Stomach (tissue), 4 donors: ENCODE measurements at regions not wholly inside any gene's neighbourhood (a gene's known extent, or its start where the extent isn't known, plus 50 kb on each side); places are given as distances from the start of the nearest gene placed in this dataset.

Experiments used
- CTCF ChIP-seq, 7 experiments: fragments of 450-650 bp in 4 of 7; fragments of 200-600 bp in 3 of 7; sonication (generic) in 3 of 7; IDR thresholded peaks; one replicate each; pipeline ENCODE4 v1.5.1; 2016 to 2019; ENCODE audit warnings: antibody characterized with exemption in 7 of 7, control low read depth in 2 of 7, mild to moderate bottlenecking in 1 of 7
- EP300 ChIP-seq: sonication (generic); formaldehyde crosslinking; IDR thresholded peaks from one replicate; pipeline ENCODE4 v1.6.1; 2017; ENCODE audit warnings: antibody characterized with exemption
- POLR2A ChIP-seq, 4 donors: fragments of 450-650 bp; IDR thresholded peaks; one replicate each; pipeline ENCODE4 v1.6.1; 2016; ENCODE audit warnings: antibody characterized with exemption in 4 of 4, control low read depth in 2 of 4, mild to moderate bottlenecking in 1 of 4, moderate library complexity in 1 of 4
- POLR2AphosphoS5 ChIP-seq, 3 donors: sonication (generic); formaldehyde crosslinking; IDR thresholded peaks; one replicate each; pipeline ENCODE4 v1.6.1; 2016; ENCODE audit warnings: antibody characterized with exemption in 3 of 3

GRCh38 chr10:130901311-130902165 is 410.0 kb downstream of the TCERG1L start:
- TF ChIP-seq POLR2AphosphoS5 (IDR thresholded peaks at IDR 0.05) (no peak), CTCF (IDR thresholded peaks at IDR 0.05) (no peak), POLR2A (IDR thresholded peaks at IDR 0.05) (no peak), EP300 (no peak)
